Endothelial cell of umbilical vein (primary cell): ENCODE measurements at regions not wholly inside any gene's neighbourhood (a gene's known extent, or its start where the extent isn't known, plus 50 kb on each side); places are given as distances from the start of the nearest gene placed in this dataset.

Experiments
- BruUV-seq: library from RNA; stranded (reverse); fragments of 400-500 nt; replicated peaks from 2 replicates; lab custom pipeline; 2021; lab: Mats Ljungman, UMichigan
- CTCF ChIA-PET: fragments of 300-600, 350-600 bp; sonication (Branson Sonifier 250); formaldehyde crosslinking; loops from one replicate; lab custom pipeline; 2021; ENCODE audit warnings: antibody characterized with exemption, inconsistent platforms; lab: Charles Lee
- POLR2A ChIA-PET: fragments of 300-600, 350-600 bp; sonication (Branson Sonifier 250); formaldehyde crosslinking; loops from one replicate; lab custom pipeline; 2021; ENCODE audit warnings: antibody characterized with exemption, inconsistent platforms; lab: Charles Lee
- DNase-seq: peaks from one replicate; pipeline ENCODE4 v3.0.0-alpha.2; 2011; ENCODE audit warnings: low read depth, low spot score
- FAIRE-seq: peaks from 2 replicates; lab custom pipeline; 2011; peaks lifted over from hg19 to GRCh38; lab: Jason Lieb, UNC
- H2AFZ ChIP-seq: 2 replicates; pipeline ENCODE4 v1.6.0; 2012; ENCODE audit warnings: low read depth, low read length, control low read depth, inconsistent platforms
- H3K27ac ChIP-seq: 2 replicates; pipeline ENCODE4 v1.5.1; 2011; ENCODE audit warnings: low read depth, mild to moderate bottlenecking, control low read depth, low read length, moderate library complexity; ENCODE audit not compliant: insufficient read depth
- H3K27me3 ChIP-seq, 2 experiments: 2 replicates each; pipeline versions ENCODE4 v1.6.0 to v1.6.1; 2011; ENCODE audit warnings: low read length in 2 of 2, mixed read lengths in 1 of 2; ENCODE audit not compliant: control insufficient read depth in 2 of 2, insufficient read depth in 2 of 2
- H3K36me3 ChIP-seq, 2 experiments: 2 replicates in 1 of 2; 3 replicates in 1 of 2; pipeline ENCODE4 v1.5.1; 2011; ENCODE audit warnings: low read length in 2 of 2, mild to moderate bottlenecking in 1 of 2, moderate library complexity in 1 of 2; ENCODE audit not compliant: control insufficient read depth in 2 of 2, insufficient read depth in 2 of 2; ENCODE audit errors: extremely low read depth in 1 of 2
- H3K4me1 ChIP-seq: 3 replicates; pipeline ENCODE4 v1.5.1; 2011; ENCODE audit warnings: mild to moderate bottlenecking, low read length; ENCODE audit not compliant: control insufficient read depth, insufficient read depth; ENCODE audit errors: extremely low read depth
- H3K4me2 ChIP-seq: 2 replicates; pipeline ENCODE4 v1.6.1; 2011; ENCODE audit warnings: low read length, control low read depth, mixed read lengths; ENCODE audit not compliant: insufficient read depth
- H3K4me3 ChIP-seq, 3 experiments: fragments of 200-600 bp in 1 of 3; sonication (generic), shearing (Covaris generic) in 1 of 3; replicated peaks in 1 of 3; 2 replicates each; pipeline ENCODE4 v1.5.1; 2011 to 2016; ENCODE audit warnings: control low read depth in 3 of 3, low read length in 3 of 3, mild to moderate bottlenecking in 2 of 3, inconsistent platforms in 1 of 3, low read depth in 1 of 3, moderate library complexity in 1 of 3; ENCODE audit not compliant: insufficient read depth in 1 of 3
- H3K79me2 ChIP-seq: 2 replicates; pipeline ENCODE4 v1.6.0; 2012; ENCODE audit warnings: low read length, inconsistent platforms; ENCODE audit not compliant: control insufficient read depth, insufficient read depth
- H3K9ac ChIP-seq: replicated peaks from 2 replicates; pipeline ENCODE3; 2011; ENCODE audit warnings: low read length, control low read depth; ENCODE audit not compliant: insufficient read depth; ENCODE audit errors: extremely low read depth
- H3K9me1 ChIP-seq: replicated peaks from 3 replicates; pipeline ENCODE4 v1.6.0; 2011; ENCODE audit warnings: mild to moderate bottlenecking, low read length; ENCODE audit not compliant: control insufficient read depth, insufficient read depth; ENCODE audit errors: extremely low read depth
- H3K9me3 ChIP-seq: replicated peaks from 2 replicates; pipeline ENCODE4 v1.5.1; 2012; ENCODE audit warnings: low read length, inconsistent platforms; ENCODE audit not compliant: control insufficient read depth, insufficient read depth
- H4K20me1 ChIP-seq: replicated peaks from 2 replicates; pipeline ENCODE3; 2011; ENCODE audit warnings: mild to moderate bottlenecking, low read length; ENCODE audit not compliant: control insufficient read depth, insufficient read depth; ENCODE audit errors: extremely low read depth
- EZH2 ChIP-seq: IDR thresholded peaks from 2 replicates; pipeline ENCODE4 v1.6.1; 2012; ENCODE audit warnings: borderline replicate concordance, low read depth, mild to moderate bottlenecking, moderate library complexity, low read length, inconsistent platforms; ENCODE audit not compliant: severe bottlenecking
- FOS ChIP-seq: IDR thresholded peaks from 2 replicates; pipeline ENCODE4 v1.6.1; 2011; ENCODE audit warnings: mild to moderate bottlenecking, low read length, moderate library complexity, borderline replicate concordance; ENCODE audit not compliant: insufficient read depth
- GATA2 ChIP-seq: IDR thresholded peaks from 2 replicates; pipeline ENCODE4 v1.7.0; 2011; ENCODE audit warnings: low read depth, mild to moderate bottlenecking, moderate library complexity, mixed read lengths, low read length; ENCODE audit not compliant: insufficient read length, insufficient read depth
- JUN ChIP-seq: IDR thresholded peaks from 2 replicates; pipeline ENCODE4 v1.6.1; 2011; ENCODE audit warnings: borderline replicate concordance, low read depth; ENCODE audit not compliant: insufficient read length, insufficient read depth
- MAX ChIP-seq: IDR thresholded peaks from 2 replicates; pipeline ENCODE4 v1.6.1; 2011; ENCODE audit not compliant: insufficient read depth, insufficient read length
- MYC ChIP-seq: IDR thresholded peaks from one replicate; pipeline ENCODE4 v1.6.1; 2011; ENCODE audit warnings: mild to moderate bottlenecking, low read depth, low read length
- POLR2A ChIP-seq: IDR thresholded peaks from 2 replicates; pipeline ENCODE4 v1.6.1; 2012; ENCODE audit warnings: low read depth, mild to moderate bottlenecking, control low read depth, low read length
- POLR2AphosphoS5 ChIP-seq: IDR thresholded peaks from 2 replicates; pipeline ENCODE4 v1.6.1; 2012; ENCODE audit warnings: low read depth, mild to moderate bottlenecking, control low read depth, low read length, moderate library complexity; ENCODE audit not compliant: insufficient read depth
- dilution Hi-C: fragments of 300-500 bp; cut with MboI; formaldehyde crosslinking; loops from one replicate; pipeline ENCODE4 v1.15.0; 2019; ENCODE audit warnings: low sequenced_read_pairs; ENCODE audit not compliant: extremely low pct_ligation_motif_present
- intact Hi-C: fragments of 100-400 bp; cut with micrococcal nuclease; formaldehyde crosslinking; loops from one replicate; pipeline ENCODE4 v1.10.0; 2022
- TF ChIP-seq, protein P1 (sequence below), 2 donors: IDR thresholded peaks; 1 replicate in 1 of 2; 2 replicates in 1 of 2; pipeline ENCODE4 v1.5.1; 2011; ENCODE audit warnings: low read length in 2 of 2, mild to moderate bottlenecking in 2 of 2, moderate library complexity in 2 of 2, control low read depth in 1 of 2, inconsistent platforms in 1 of 2, low read depth in 1 of 2; ENCODE audit not compliant: insufficient read depth in 1 of 2; ENCODE audit errors: extremely low read depth in 1 of 2

- no peaks in the 10 kb centered on the region for H4K20me1 ChIP-seq
- no TSS peak for BruUV-seq
- no peak overlapping the region for H3K9ac ChIP-seq
- no peaks in the 10 kb centered on the region for H3K9me1 ChIP-seq
- H2AFZ ChIP-seq = no peak overlapping the region
- ChIA-PET POLR2A (no interaction called here), CTCF (no interaction called here)
- no peaks in the 10 kb centered on the region for H3K9me3 ChIP-seq
- no peak overlapping the region for H3K27ac ChIP-seq
- H3K79me2 ChIP-seq = no peaks in the 10 kb centered on the region
- DNase-seq = no peak
- no peaks in the 10 kb centered on the region for H3K36me3 ChIP-seq
- intact Hi-C loops = no loop called here
- H3K4me3 ChIP-seq = no peak overlapping the region
- no peaks in the 10 kb centered on the region for H3K4me1 ChIP-seq
- FAIRE-seq = no peak
- dilution Hi-C loops = no loop called here
- H3K4me2 ChIP-seq = no peak overlapping the region
- H3K27me3 ChIP-seq = no peaks in the 10 kb centered on the region
- TF ChIP-seq EZH2 (no peak), FOS (no peak), MYC (no peak), JUN (no peak), POLR2A (no peak), POLR2AphosphoS5 (no peak), GATA2 (no peak), MAX (no peak)
- TF ChIP-seq, protein P1, sequence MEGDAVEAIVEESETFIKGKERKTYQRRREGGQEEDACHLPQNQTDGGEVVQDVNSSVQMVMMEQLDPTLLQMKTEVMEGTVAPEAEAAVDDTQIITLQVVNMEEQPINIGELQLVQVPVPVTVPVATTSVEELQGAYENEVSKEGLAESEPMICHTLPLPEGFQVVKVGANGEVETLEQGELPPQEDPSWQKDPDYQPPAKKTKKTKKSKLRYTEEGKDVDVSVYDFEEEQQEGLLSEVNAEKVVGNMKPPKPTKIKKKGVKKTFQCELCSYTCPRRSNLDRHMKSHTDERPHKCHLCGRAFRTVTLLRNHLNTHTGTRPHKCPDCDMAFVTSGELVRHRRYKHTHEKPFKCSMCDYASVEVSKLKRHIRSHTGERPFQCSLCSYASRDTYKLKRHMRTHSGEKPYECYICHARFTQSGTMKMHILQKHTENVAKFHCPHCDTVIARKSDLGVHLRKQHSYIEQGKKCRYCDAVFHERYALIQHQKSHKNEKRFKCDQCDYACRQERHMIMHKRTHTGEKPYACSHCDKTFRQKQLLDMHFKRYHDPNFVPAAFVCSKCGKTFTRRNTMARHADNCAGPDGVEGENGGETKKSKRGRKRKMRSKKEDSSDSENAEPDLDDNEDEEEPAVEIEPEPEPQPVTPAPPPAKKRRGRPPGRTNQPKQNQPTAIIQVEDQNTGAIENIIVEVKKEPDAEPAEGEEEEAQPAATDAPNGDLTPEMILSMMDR (IDR thresholded peaks at IDR 0.05; ENCODE audit: extremely low read depth in 1 of 2, insufficient read depth in 1 of 2, low read depth in 1 of 2, low read length in 2 of 2) = no peak
These were observed 617.4 kb upstream of the CDH10 start for GRCh38 chr5:25262221-25262620.
